A549 (cell line): ENCODE measurements at regions not wholly inside any gene's neighbourhood (a gene's known extent, or its start where the extent isn't known, plus 50 kb on each side); places are given as distances from the start of the nearest gene placed in this dataset.

ENCODE experiments used
- CEBPB ChIP-seq, 2 experiments: fragments of >200 bp in 1 of 2; sonication (Bioruptor Twin) in 1 of 2; formaldehyde crosslinking in 1 of 2; IDR thresholded peaks; 2 replicates each; pipeline ENCODE4 v1.6.1; 2012 to 2016
- CHD2 ChIP-seq: fragments of 150-350 bp; IDR thresholded peaks from 2 replicates; pipeline ENCODE4 v1.6.1; 2014; ENCODE audit warnings: low read length; ENCODE audit not compliant: partially characterized antibody
- EHMT2 ChIP-seq: fragments of 200-600 bp; sonication (generic); IDR thresholded peaks from 2 replicates; pipeline ENCODE4 v1.6.1; 2016; ENCODE audit warnings: antibody characterized with exemption, low read depth, mild to moderate bottlenecking, moderate library complexity
- NR3C1 ChIP-seq: fragments of >200 bp; sonication (Bioruptor Twin); formaldehyde crosslinking; IDR thresholded peaks from 3 replicates; pipeline ENCODE4 v1.6.1; 2017
- ZFP36 ChIP-seq: fragments of 450-650 bp; IDR thresholded peaks from 2 replicates; pipeline ENCODE4 v1.6.1; 2014; ENCODE audit warnings: borderline replicate concordance; ENCODE audit not compliant: partially characterized antibody
- ZSCAN20 ChIP-seq: fragments of 250-450 bp; sonication (Bioruptor Pico); IDR thresholded peaks from 2 replicates; pipeline ENCODE4 v1.8.0; 2022; ENCODE audit warnings: mild to moderate bottlenecking, moderate library complexity
- TF ChIP-seq, protein P1 (sequence below): fragments of >200 bp; sonication (Bioruptor Twin); formaldehyde crosslinking; IDR thresholded peaks from 3 replicates; pipeline ENCODE4 v1.5.1; 2016
- TF ChIP-seq, protein P2 (sequence below): IDR thresholded peaks from 2 replicates; pipeline ENCODE4 v1.6.1; 2012

DNA sequence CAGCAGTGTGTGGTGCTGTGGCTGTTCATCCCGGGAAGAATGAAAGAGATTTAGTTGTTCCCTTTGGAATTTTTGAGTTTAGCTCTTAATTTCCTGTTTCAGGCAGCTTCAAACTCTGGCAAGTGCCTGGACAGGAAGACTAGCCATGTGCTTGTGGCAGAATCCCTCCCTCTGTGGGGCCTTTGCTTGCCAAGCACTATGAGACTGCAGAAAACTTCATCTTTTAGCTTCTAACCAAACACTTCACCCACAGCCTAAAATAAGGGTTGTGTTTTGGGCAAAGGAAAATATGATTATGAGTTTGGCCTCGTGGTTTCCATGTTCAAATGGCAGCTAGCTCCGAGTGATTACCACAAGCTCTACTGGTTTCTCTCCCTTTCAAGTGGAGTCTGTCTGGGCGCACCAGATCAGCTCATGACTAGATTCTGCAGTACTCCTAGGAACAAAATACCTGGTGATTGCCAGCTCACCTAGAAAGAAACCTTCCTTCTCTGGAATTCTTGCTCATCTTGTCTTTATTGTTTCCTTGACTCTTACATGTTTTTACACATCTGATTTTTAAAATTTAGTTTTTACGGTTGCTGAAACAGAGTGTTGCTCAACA, 707.5 kb downstream of the SLITRK6 start:
- no peak for TF ChIP-seq CHD2
- TF ChIP-seq ZFP36 = no peak
- TF ChIP-seq NR3C1 = no peak
- TF ChIP-seq, protein P1, sequence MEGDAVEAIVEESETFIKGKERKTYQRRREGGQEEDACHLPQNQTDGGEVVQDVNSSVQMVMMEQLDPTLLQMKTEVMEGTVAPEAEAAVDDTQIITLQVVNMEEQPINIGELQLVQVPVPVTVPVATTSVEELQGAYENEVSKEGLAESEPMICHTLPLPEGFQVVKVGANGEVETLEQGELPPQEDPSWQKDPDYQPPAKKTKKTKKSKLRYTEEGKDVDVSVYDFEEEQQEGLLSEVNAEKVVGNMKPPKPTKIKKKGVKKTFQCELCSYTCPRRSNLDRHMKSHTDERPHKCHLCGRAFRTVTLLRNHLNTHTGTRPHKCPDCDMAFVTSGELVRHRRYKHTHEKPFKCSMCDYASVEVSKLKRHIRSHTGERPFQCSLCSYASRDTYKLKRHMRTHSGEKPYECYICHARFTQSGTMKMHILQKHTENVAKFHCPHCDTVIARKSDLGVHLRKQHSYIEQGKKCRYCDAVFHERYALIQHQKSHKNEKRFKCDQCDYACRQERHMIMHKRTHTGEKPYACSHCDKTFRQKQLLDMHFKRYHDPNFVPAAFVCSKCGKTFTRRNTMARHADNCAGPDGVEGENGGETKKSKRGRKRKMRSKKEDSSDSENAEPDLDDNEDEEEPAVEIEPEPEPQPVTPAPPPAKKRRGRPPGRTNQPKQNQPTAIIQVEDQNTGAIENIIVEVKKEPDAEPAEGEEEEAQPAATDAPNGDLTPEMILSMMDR = no peak
- TF ChIP-seq EHMT2 = no peak
- no peak for TF ChIP-seq CEBPB (IDR thresholded peaks at IDR 0.05)
- no peak for TF ChIP-seq ZSCAN20 (CRISPR knock-in tag)
- TF ChIP-seq, protein P2, sequence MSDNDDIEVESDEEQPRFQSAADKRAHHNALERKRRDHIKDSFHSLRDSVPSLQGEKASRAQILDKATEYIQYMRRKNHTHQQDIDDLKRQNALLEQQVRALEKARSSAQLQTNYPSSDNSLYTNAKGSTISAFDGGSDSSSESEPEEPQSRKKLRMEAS = no peak
